NCI-H510A (cell line): ENCODE measurements at regions not wholly inside any gene's neighbourhood (a gene's known extent, or its start where the extent isn't known, plus 50 kb on each side); places are given as distances from the start of the nearest gene placed in this dataset.

Source experiments
- DNase-seq: peaks from one replicate; lab custom pipeline; 2025; lab: John Stamatoyannopoulos, UW

DNA sequence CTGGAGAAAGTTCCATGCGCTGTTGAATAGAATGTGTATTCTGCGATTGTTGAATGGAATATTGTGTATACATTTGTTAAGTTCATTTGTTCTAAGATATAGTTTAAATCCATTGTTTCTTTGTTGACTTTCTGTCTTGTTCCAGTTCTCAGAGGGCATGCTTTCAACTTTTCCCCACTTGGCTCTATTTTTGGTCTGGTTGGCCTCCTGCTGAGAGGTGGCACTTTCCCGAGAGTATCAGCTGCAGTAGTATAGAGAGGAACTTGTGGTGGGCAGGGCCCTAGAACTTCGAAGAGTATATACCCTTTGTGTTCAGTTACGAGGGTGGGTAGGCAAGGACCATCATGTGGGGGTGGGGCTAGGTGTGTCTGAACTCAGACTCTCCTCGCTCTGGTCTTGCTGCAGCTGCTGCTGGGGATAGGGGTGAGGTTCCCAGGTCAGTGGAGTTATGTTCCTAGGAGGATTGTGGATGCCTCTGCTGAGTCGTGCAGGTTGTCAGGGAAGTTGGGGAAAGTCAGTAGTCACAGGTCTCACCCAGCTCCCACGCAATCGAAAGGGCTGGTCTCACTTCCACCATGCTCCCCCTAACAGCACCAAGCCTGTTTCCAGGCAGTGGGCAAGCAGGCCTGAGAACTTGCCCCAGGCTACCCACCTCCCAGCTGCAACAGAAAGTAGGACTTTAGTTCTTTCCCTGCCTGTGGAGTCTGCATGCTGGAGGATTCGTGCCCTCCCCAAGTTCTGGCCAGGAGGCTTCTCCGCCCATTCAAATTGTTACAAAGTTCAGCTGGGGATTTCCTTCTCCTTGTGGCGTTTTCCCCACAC is 118.9 kb upstream of the SSTR4 start:
- no peak for DNase-seq

DNA sequence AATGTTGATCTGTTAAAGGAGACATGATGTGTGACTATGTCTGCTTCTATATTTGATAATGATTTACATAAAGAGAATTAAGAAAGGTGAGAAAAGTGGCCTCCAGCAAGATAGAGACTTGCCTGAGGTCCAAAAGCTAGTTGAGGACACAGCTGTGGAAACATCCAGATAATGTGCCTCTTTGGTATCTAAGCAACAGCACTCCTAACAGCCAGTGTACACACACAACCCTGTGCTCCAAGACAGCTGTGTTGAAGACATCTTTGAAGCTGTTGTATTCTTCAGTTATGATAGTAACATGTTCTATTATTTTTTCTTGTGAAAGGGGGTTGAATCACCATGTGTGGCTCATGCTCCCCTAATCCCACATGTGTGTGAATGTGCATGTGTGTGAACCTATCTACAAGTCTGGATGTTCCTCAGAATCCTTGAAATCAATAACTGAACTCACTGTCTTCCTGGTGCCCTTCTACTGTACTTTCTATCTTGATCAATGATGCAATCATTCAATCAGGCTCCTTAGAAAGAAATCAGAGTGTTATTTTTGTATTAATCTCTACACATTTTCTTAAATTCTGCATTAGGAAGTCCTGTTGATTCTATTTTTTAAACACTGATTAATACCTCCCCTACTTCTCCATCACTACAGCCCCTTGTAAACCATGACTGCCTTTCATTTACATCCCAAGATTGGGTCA is 116.7 kb upstream of the SSTR4 start:
- no peak for DNase-seq

- DNase-seq: no peak
These were observed 114.2 kb upstream of the SSTR4 start for GRCh38 chr20:22920898-22921297.

GRCh38 chr20:22921595-22922421 is 113.3 kb upstream of the SSTR4 start:
- no peak for DNase-seq

GRCh38 chr20:22922987-22923386 is 112.1 kb upstream of the SSTR4 start:
- DNase-seq: no peak

- DNase-seq: no peak
These were observed 110.9 kb upstream of the SSTR4 start for GRCh38 chr20:22924046-22924737.

DNA sequence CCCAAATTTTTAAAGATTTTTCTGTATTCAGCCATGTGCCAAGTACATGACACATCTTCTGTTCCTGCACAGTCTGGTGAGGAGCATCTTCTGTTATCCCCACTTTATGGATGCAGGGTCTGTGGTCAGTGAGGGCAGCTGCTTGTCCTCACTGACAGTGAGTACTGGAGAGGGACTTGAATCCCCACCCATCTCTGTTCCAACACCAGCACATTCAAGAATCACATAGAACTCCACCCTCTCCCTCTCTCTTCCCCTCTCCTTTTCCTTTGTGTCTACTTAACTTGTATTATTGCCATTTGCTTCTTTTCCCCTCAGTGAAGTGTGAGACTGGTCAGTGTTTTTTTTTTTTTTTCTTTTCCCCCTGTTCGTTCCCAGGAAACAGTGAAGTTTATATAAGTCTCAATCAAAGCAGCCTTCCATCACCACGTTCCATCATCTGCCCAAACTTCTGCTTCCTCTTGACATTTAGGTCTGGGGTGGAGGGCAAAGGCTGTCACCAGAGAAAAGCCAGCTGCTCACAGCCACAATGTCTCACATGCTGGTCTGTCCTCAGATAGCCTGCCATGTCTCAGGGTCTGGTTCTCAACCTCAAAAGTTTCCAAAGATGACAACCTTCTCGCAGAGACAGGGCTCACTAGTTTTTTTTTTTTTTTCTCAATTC is 110.0 kb upstream of the SSTR4 start:
- DNase-seq: no peak

DNA sequence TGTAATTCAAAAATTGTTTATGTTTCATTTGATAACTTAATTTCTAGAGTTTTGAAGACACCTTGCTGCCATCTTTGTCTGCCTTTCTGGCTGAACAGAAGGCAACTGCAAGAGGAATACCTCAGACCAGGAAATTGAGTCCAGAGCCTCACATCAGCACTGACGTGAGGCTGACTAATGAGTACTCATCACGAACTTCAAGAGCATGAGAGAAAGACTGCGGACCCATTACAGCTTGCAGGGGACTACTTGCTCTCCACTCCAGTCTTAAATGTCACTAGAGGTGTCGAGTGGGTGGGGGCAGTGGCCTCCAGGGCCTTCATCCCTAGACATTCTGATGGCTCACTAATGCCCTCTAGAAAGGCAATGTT is 109.5 kb upstream of the SSTR4 start:
- no peak for DNase-seq

GRCh38 chr20:22927537-22927936 is 107.6 kb upstream of the SSTR4 start:
- no peak for DNase-seq

GRCh38 chr20:22928679-22929078 is 106.4 kb upstream of the SSTR4 start:
- DNase-seq: no peak

DNA sequence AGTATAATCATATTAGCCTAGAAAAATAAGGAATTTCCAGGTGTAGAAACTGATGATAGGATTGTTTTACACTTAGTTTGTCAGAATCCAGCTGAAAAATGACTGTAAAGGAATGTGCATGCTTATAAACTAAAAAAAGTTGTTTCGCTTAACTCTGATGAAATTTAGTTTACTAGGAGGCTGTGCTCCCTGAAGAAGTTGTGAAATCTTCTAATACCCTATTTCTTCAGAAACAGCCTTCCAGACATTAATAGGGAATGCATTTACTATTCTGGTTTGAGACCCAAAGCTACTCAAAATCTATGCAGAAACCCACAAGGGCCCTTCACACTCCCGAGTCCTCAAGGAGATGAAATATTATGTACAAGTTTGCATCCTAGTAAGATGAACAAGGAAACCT is 105.5 kb upstream of the SSTR4 start:
- no peak for DNase-seq

- DNase-seq: no peak
These were observed 103.2 kb upstream of the SSTR4 start for GRCh38 chr20:22931653-22932608.

GRCh38 chr20:22939181-22939580 is 95.9 kb upstream of the SSTR4 start:
- DNase-seq: no peak

DNA sequence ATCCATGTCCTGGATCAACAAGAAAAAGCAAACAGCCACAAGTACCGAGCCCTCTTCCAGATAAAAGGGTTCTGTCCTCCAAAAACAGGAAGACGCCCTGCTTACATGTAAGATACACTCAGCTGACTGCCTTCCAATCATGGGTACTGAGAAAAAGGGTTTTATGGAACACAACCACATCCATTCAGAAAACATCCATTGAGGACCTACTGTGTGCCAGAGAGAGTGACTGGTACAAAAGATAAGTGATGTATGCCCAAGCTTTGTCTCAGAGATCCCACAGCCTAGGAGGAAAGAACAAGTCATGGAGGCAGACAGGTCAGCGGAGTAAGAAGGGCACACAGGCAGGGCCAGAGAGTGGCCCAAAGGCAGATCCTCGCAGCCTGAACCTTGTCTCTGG is 94.8 kb upstream of the SSTR4 start:
- no peak for DNase-seq

DNA sequence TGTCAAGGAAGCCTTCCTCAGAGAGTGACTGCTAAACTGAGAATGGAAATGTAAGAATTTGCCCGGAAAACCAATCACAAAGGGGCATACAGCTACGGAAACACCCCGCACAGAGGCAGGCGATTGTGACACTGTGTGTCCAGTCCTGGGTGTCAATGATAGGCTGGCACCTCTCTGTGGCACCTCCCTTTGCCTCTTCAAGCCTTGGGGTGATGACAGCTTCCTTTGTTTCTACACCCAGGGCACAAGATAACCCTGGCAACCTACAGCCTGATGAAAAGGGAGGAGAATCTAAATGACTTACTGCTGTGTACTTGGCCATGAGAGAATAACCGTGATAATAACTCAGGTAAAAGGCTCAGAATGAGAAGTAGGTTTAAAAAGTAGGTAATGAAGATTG is 93.6 kb upstream of the SSTR4 start:
- no peak for DNase-seq

DNA sequence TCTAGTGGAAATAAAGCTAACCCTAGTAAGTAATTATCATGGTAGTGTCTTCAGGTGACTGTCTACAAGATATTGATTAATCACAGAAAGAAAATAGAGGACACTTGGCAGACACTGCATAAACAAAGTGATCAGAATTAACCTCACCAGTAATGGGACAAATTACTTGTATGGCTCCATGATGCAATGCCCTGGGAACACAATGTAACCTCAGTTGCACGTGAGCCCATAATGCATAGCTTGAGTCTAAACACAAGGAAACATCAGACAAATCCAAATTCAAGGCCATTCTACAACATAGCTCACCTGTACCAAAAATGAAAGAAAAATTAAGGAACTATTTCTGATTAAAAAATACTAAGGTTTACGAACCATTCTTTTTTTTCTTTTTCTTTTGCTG is 92.4 kb upstream of the SSTR4 start:
- no peak for DNase-seq

DNA sequence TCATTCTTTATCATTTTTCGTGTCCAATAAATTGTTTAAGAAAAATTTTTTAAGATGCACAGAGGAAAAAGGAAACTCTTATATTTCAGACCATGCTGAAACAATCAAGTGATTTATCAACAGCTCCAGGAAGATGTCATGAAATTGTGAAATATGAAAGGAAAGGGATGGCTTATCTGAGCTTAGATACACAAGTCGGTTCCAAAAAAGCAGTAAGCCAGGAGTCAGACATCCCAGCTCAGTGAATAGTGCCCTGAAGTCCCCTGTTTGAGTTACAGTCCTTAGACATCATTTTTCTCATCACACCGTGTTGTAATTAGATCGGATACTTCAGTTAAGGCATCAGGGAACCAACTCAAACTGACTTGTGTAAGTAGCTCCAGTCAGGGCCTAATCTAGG is 91.0 kb upstream of the SSTR4 start:
- DNase-seq: no peak

GRCh38 chr20:22944936-22945335 is 90.2 kb upstream of the SSTR4 start:
- no peak for DNase-seq

- DNase-seq: no peak
These were observed 88.5 kb upstream of the SSTR4 start for GRCh38 chr20:22946596-22946995.

DNA sequence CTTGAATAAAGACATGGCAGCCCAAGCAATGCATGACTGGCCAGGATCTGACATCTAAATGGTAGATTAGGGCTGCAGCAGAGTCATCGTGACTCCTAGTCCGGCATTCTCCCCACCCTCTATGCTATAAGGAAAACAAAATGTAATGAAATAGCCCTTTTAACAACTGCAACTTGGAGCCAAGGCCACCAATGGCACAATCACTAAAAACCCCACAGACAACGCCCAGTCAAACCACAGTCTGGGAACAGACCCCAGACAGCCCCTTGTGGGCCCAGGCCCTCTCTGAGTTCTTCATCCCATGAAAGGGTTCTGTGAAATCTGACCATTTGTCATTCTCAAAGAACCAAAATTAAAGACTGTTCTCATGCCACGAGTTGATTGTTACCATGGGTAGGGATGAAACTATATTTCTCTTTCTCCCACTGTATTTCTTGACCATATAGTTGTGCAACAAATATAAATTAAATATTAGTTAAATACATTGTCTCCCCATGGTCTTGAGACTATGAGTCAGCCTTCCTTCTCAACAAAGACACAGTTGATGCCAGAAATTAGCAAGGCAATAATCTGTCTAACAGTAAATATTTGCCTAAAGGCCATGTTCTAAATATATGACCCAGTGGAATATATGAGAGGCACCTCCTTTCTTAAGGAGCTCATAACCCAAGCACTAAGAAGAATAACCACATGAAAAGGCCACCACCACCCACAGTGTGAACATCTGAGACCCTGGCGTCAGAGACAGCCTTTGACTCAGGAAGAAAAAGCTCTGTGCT is 85.6 kb upstream of the SSTR4 start:
- no peak for DNase-seq
